Fibroblast of skin of right quadriceps (primary cell): ENCODE measurements at regions not wholly inside any gene's neighbourhood (a gene's known extent, or its start where the extent isn't known, plus 50 kb on each side); places are given as distances from the start of the nearest gene placed in this dataset.

Experiments
- DNase-seq: peaks from one replicate; pipeline ENCODE4 v3.0.0-alpha.2; 2013

- DNase-seq = peak; percentile 21
Measured at GRCh38 chr4:160877087-160877790, 1286.6 kb downstream of the FSTL5 start.

- DNase-seq = no peak
Measured at GRCh38 chr4:160880180-160880579, 1283.6 kb downstream of the FSTL5 start.

GRCh38 chr4:160887668-160888067, 1276.1 kb downstream of the FSTL5 start:
- DNase-seq = no peak

- DNase-seq = no peak
Measured at GRCh38 chr4:160894128-160894527, 1269.7 kb downstream of the FSTL5 start.

GRCh38 chr4:160894809-160895208, 1269.0 kb downstream of the FSTL5 start:
- no peak for DNase-seq

GRCh38 chr4:160927311-160927710, 1236.5 kb downstream of the FSTL5 start:
- no peak for DNase-seq

GRCh38 chr4:160928482-160928881, 1235.3 kb downstream of the FSTL5 start:
- DNase-seq = peak; percentile 8

GRCh38 chr4:160947653-160948052, 1216.1 kb downstream of the FSTL5 start:
- DNase-seq = no peak

- no peak for DNase-seq
Measured at GRCh38 chr4:160956875-160957274, 1206.9 kb downstream of the FSTL5 start.

GRCh38 chr4:160969925-160970324, 1193.9 kb downstream of the FSTL5 start:
- DNase-seq = no peak

- no peak for DNase-seq
Measured at GRCh38 chr4:160980091-160980490, 1183.7 kb downstream of the FSTL5 start.

GRCh38 chr4:160981083-160981482, 1182.7 kb downstream of the FSTL5 start:
- no peak for DNase-seq

GRCh38 chr4:160983035-160983434, 1180.8 kb downstream of the FSTL5 start:
- no peak for DNase-seq

GRCh38 chr4:161002386-161002785, 1161.4 kb downstream of the FSTL5 start:
- DNase-seq = no peak

- DNase-seq = no peak
Measured at GRCh38 chr4:161003418-161004057, 1160.3 kb downstream of the FSTL5 start.

- DNase-seq = no peak
Measured at GRCh38 chr4:161005746-161006145, 1158.1 kb downstream of the FSTL5 start.

- DNase-seq = no peak
Measured at GRCh38 chr4:161008527-161008926, 1155.3 kb downstream of the FSTL5 start.

GRCh38 chr4:161010227-161010626, 1153.6 kb downstream of the FSTL5 start:
- no peak for DNase-seq
